ENCODE measurements at regions not wholly inside any gene's neighbourhood (a gene's known extent, or its start where the extent isn't known, plus 50 kb on each side); places are given as distances from the start of the nearest gene placed in this dataset.

DNA sequence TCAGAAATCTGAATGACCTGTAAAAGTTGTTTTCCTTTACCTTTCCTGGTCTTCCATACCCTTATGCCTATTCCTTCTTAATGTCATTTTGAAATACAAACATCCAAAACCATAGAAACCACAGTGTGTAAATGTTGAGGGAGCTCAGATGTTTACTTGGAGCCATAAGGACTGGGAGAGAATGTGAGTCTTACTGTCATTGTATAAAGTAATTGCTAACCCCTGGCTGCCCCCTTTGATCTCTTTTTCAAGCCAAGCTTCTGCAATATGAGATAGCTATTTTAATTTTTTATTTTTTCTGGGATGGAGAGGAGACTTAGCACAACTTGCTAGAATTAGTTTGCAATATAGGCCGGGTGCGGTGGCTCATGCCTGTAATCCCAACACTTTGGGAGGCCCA, 124.4 kb upstream of the AKIRIN2 start:
- no peaks in the 10 kb centered on the region for H3K27me3 ChIP-seq (ENCODE audit: control insufficient read depth, insufficient read depth, low read length)
- DNase-seq (ENCODE audit: low read depth), result no peak
- no peaks in the 10 kb centered on the region for H3K36me3 ChIP-seq (ENCODE audit: control insufficient read depth, insufficient read depth, low read length)
- H3K4me3 ChIP-seq (ENCODE audit: low read depth, low read length), result no peak overlapping the region
- no peak for FAIRE-seq
- no peak for TF ChIP-seq CTCF (IDR thresholded peaks at IDR 0.05; ENCODE audit: insufficient read depth, low read length, severe bottlenecking)

GRCh38 chr6:87825821-87826221, 123.8 kb upstream of the AKIRIN2 start:
- FAIRE-seq, result no peak

GRCh38 chr6:87824958-87825491, 123.0 kb upstream of the AKIRIN2 start:
- H3K27me3 ChIP-seq (ENCODE audit: control insufficient read depth, insufficient read depth, low read length), result no peaks in the 10 kb centered on the region
- no peak for DNase-seq (ENCODE audit: low read depth)
- H3K36me3 ChIP-seq (ENCODE audit: control insufficient read depth, insufficient read depth, low read length), result no peaks in the 10 kb centered on the region
- TF ChIP-seq CTCF (IDR thresholded peaks at IDR 0.05; ENCODE audit: insufficient read depth, low read length, severe bottlenecking), result no peak
- no peak overlapping the region for H3K4me3 ChIP-seq (ENCODE audit: low read depth, low read length)
- peak; percentile 52 for FAIRE-seq

More at GRCh38 chr6:87825821-87826221, 123.8 kb upstream of the AKIRIN2 start:
- H3K36me3 ChIP-seq (ENCODE audit: control insufficient read depth, insufficient read depth, low read length), result no peaks in the 10 kb centered on the region
- DNase-seq (ENCODE audit: low read depth), result no peak
- H3K27me3 ChIP-seq (ENCODE audit: control insufficient read depth, insufficient read depth, low read length), result no peaks in the 10 kb centered on the region
- no peak for TF ChIP-seq CTCF (IDR thresholded peaks at IDR 0.05; ENCODE audit: insufficient read depth, low read length, severe bottlenecking)
- no peak overlapping the region for H3K4me3 ChIP-seq (ENCODE audit: low read depth, low read length)

GRCh38 chr6:87822011-87822410, 120.0 kb upstream of the AKIRIN2 start:
- no peak for DNase-seq (ENCODE audit: low read depth)
- FAIRE-seq, result no peak
- no peaks in the 10 kb centered on the region for H3K36me3 ChIP-seq (ENCODE audit: control insufficient read depth, insufficient read depth, low read length)
- no peak for TF ChIP-seq CTCF (IDR thresholded peaks at IDR 0.05; ENCODE audit: insufficient read depth, low read length, severe bottlenecking)
- no peak overlapping the region for H3K4me3 ChIP-seq (ENCODE audit: low read depth, low read length)
- no peaks in the 10 kb centered on the region for H3K27me3 ChIP-seq (ENCODE audit: control insufficient read depth, insufficient read depth, low read length)

GRCh38 chr6:87820343-87820984, 118.4 kb upstream of the AKIRIN2 start:
- Histone ChIP-seq H3K4me3 (ENCODE audit: low read depth, low read length) (no peak overlapping the region), H3K36me3 (ENCODE audit: control insufficient read depth, insufficient read depth, low read length) (no peaks in the 10 kb centered on the region), H3K27me3 (ENCODE audit: control insufficient read depth, insufficient read depth, low read length) (no peaks in the 10 kb centered on the region)
- TF ChIP-seq CTCF (IDR thresholded peaks at IDR 0.05; ENCODE audit: insufficient read depth, low read length, severe bottlenecking), result no peak
- no peak for FAIRE-seq
- no peak for DNase-seq (ENCODE audit: low read depth)

DNA sequence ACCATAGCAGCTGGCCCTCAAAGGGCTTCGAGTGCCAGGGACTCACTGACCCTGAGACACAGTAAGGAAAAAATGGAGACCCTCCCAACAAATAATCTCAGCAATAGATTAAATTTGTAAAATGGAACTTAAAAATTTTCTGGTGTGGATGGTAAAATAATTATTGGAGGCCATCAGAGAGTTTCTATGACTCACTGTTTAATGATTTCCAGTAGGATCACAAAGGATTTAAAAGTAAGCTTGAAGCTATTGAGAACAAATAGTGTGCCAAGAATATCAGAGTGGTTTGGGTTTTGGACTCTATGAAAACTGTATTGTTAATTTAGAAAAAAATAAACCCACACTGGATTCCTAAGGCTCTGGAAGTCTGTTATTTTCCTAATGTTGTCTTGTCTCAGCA, 115.2 kb upstream of the AKIRIN2 start:
- FAIRE-seq (no peak), DNase-seq (ENCODE audit: low read depth) (no peak)
- Histone ChIP-seq H3K27me3 (ENCODE audit: control insufficient read depth, insufficient read depth, low read length) (no peaks in the 10 kb centered on the region), H3K4me3 (ENCODE audit: low read depth, low read length) (no peak overlapping the region), H3K36me3 (ENCODE audit: control insufficient read depth, insufficient read depth, low read length) (no peaks in the 10 kb centered on the region)
- no peak for TF ChIP-seq CTCF (IDR thresholded peaks at IDR 0.05; ENCODE audit: insufficient read depth, low read length, severe bottlenecking)

Data from bronchial epithelial cell (primary cell).